Right lobe of liver (tissue), 6 donors: ENCODE measurements at regions not wholly inside any gene's neighbourhood (a gene's known extent, or its start where the extent isn't known, plus 50 kb on each side); places are given as distances from the start of the nearest gene placed in this dataset.
"Not testable (repeated sequence)": the region's sequence is repeated elsewhere in the genome, so short reads cannot be mapped to it uniquely, and the experiment has no call there.

Experiments used
- ATAC-seq, 4 donors: fragments of 200-7000 bp; cut with Tn5 transposase; one replicate each; pipeline ENCODE4 v1.9.1; 2020; ENCODE audit warnings: mild to moderate bottlenecking in 4 of 4, moderate library complexity in 4 of 4
- DNase-seq, 3 donors: peaks; one replicate each; pipeline ENCODE4 v3.0.0-alpha.2; 2020
- H3K27ac ChIP-seq, 3 donors: fragments of 200-600 bp; one replicate each; pipeline ENCODE4 v1.8.0; 2022
- H3K27me3 ChIP-seq, 2 donors: fragments of 200-600 bp; one replicate each; pipeline ENCODE4 v1.8.0; 2022
- H3K36me3 ChIP-seq, 4 donors: fragments of 200-600 bp; sonication (generic) in 1 of 4; one replicate each; pipeline versions ENCODE4 v1.5.1 to v1.8.0; 2017 to 2022; ENCODE audit warnings: control low read depth in 1 of 4
- H3K4me1 ChIP-seq, 4 donors: fragments of 200-600 bp; sonication (generic) in 1 of 4; one replicate each; pipeline versions ENCODE4 v1.5.1 to v1.8.0; 2017 to 2022; ENCODE audit warnings: control low read depth in 1 of 4
- H3K4me3 ChIP-seq, 3 donors: fragments of 200-600 bp; one replicate each; pipeline ENCODE4 v1.8.0; 2022
- H3K9me3 ChIP-seq, 4 donors: fragments of 200-600 bp; sonication (generic) in 1 of 4; one replicate each; pipeline versions ENCODE4 v1.5.1 to v1.8.0; 2017 to 2022; ENCODE audit warnings: control low read depth in 1 of 4
- WGBS: methylation state at CpG from one replicate; pipeline ENCODE4 v1.1.6; 2018; ENCODE audit warnings: low coverage, low lambda C conversion rate; ENCODE audit not compliant: insufficient coverage; ENCODE audit errors: missing lambda C conversion rate; 5-methylcytosine and 5-hydroxymethylcytosine counted together
- intact Hi-C, 2 donors: fragments of 100-400 bp; cut with DNase I; formaldehyde crosslinking; loops; one replicate each; pipeline versions ENCODE4 v1.11.2 to v1.14.1; 2022
- TF ChIP-seq, protein P1 (sequence below), 4 donors: fragments of 200-600 bp in 3 of 4; fragments of 450-650 bp in 1 of 4; IDR thresholded peaks; one replicate each; pipeline versions ENCODE4 v1.5.1 to v1.8.0; 2016 to 2022; ENCODE audit warnings: antibody characterized with exemption in 4 of 4, mild to moderate bottlenecking in 2 of 4
- donor health status: DM: no; HTN: yes; CAD: no.
- donor health status: DM: no; HTN: no; CAD: no.
- donor health status: DM: no; HTN: no; CAD: no.
- donor health status: DM: no; HTN: yes; CAD: no.
- donor health status: DM: no; HTN: yes; CAD: no.

DNA sequence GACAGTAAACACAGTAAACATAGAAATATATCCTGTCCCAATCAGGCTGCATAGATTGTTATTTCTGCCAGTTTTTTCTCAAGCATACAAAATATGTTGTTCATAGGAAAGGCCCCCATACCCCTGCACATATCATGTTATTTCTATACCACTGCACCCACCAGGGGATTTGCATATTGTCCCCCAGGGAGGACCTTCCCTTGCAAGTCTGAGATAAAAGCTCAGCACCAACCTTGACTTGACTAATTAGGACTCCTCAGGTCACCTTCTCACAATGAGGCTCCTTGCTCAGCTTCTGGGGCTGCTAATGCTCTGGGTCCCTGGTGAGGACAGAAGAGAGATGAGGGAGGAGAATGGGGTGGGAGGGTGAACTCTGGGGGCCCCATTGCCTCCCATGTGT, 1313.1 kb downstream of the RPIA start:
- H3K27ac ChIP-seq, ATAC-seq, H3K9me3 ChIP-seq, H3K4me3 ChIP-seq, H3K4me1 ChIP-seq, DNase-seq, intact Hi-C loops, H3K36me3 ChIP-seq, H3K27me3 ChIP-seq: not testable (repeated sequence)

DNA sequence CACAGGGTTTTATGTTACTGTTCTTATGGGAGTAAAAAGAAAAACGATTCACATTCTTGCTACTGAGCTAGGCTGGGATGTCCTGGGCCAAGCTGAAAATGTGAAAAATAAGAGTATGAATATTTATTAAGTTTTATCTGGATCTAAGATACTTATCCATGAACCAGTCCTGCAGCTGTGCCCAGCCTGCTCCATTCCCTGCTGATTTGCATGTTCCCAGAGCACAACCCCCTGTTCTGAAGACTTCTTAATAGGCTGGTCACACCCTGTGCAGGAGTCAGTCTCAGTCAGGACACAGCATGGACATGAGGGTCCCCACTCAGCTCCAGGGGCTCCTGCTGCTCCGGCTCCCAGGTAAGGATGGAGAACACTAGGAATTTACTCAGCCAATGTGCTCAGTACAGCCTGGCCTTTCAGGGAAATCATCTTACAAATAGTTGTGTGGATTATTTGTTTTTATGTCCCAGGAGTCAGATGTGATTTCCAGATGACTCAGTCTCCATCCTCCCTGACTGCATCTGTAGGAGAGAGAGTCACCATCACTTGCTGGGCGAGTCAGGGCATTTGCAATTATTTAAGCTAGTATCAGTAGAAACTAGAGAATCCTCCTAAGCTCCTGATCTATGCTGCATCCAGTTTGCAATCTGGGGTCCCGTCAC, 1319.1 kb downstream of the RPIA start:
- 0% methylated on average over 1 of the region's 4 CpGs for WGBS
- H3K4me1 ChIP-seq, H3K4me3 ChIP-seq, DNase-seq, intact Hi-C loops, H3K36me3 ChIP-seq, H3K27ac ChIP-seq, ATAC-seq, H3K27me3 ChIP-seq, H3K9me3 ChIP-seq: not testable (repeated sequence)

DNA sequence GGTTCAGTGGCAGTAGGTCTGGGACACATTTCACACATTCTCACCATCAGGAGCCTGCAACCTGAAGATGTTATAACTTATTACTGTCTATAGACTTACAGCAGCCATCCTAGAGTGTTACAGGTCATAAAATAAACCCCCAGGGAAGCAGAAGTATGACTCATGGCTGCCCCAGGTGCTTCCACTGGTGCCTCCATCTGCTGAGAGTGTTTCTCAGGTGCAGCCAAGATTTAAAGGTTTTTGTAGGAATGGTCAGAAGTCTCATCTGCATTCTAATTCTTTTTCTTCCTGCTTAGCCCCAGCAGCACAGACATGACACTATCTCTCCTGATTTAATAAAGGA, 1319.6 kb downstream of the RPIA start:
- H3K36me3 ChIP-seq, H3K4me1 ChIP-seq, intact Hi-C loops, H3K27ac ChIP-seq, ATAC-seq, H3K27me3 ChIP-seq, DNase-seq, H3K9me3 ChIP-seq, H3K4me3 ChIP-seq: not testable (repeated sequence)

DNA sequence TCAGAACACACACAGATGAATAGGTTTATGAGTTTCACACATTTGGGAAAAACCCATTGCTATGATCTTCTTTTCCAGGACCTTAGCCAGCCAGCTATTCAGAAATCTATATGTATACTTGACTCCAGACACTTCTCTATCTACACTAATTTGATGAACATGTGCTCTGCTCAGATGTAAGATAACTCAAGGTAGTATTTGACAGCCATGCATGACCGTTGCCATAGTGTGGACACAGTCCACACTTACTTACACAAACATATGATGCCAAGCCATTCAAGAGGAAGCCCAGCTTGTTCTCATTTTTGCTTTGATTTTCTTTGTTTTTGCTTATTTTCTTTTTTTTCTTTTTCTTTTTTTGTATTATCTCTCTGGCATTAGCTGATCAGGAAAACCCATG, 1328.4 kb downstream of the RPIA start:
- 29% methylated on average over 1 of the region's 1 CpG for WGBS

DNA sequence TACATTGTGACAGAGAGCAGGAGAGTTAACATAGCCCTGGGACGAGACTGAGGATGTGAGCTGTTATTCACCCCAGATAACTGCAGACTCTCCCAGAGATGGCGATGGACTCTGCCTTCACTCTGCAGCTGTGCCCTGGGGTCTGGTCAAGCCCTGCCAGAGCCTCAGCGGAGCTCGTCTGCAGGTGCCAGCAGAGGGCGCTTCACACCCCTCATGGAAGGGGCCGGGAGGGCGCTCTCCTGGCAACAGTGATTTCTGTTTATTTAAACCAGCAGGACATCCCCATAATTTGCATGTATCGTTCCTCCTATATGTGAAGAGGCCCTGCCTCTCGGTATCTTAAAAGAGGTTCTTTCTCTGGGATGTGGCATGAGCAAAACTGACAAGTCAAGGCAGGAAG, 1329.8 kb downstream of the RPIA start:
- peak; percentile 52 to 72 (median 60) for ATAC-seq
- no CpG with 5 or more reads among the region's 9 CpGs for WGBS
- H3K27me3 ChIP-seq, result not testable (repeated sequence)

More for the DNA sequence above, 1328.4 kb downstream of the RPIA start:
- H3K36me3 ChIP-seq, H3K9me3 ChIP-seq, intact Hi-C loops, DNase-seq, H3K4me3 ChIP-seq, ATAC-seq, H3K27me3 ChIP-seq, H3K4me1 ChIP-seq, H3K27ac ChIP-seq: not testable (repeated sequence)

DNA sequence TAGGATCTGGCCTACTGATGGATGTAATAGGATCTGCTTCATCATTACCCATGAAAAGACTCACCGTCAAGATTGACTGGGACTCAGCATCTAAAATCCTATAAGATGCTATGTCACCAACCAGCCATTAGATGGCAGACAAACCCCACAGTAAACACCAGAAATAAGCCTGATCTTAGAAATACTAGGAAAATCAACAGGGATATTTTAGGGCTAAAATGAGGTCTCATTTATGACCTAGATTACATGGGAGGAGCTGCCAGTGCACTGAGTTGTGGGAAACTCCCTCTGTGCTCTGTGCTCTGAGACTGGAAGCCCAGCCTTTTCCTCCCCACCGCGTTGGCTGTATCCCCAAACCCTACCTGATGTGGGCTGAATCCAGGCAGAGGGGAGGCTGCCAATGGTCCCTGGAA, 1335.8 kb downstream of the RPIA start:
- H3K9me3 ChIP-seq, H3K36me3 ChIP-seq, H3K4me3 ChIP-seq, intact Hi-C loops, H3K27me3 ChIP-seq, H3K4me1 ChIP-seq, DNase-seq, H3K27ac ChIP-seq: not testable (repeated sequence)
- peak; percentile 85 to 90 (median 86) for ATAC-seq
- 0% methylated on average over 1 of the region's 3 CpGs for WGBS
- TF ChIP-seq, protein P1, sequence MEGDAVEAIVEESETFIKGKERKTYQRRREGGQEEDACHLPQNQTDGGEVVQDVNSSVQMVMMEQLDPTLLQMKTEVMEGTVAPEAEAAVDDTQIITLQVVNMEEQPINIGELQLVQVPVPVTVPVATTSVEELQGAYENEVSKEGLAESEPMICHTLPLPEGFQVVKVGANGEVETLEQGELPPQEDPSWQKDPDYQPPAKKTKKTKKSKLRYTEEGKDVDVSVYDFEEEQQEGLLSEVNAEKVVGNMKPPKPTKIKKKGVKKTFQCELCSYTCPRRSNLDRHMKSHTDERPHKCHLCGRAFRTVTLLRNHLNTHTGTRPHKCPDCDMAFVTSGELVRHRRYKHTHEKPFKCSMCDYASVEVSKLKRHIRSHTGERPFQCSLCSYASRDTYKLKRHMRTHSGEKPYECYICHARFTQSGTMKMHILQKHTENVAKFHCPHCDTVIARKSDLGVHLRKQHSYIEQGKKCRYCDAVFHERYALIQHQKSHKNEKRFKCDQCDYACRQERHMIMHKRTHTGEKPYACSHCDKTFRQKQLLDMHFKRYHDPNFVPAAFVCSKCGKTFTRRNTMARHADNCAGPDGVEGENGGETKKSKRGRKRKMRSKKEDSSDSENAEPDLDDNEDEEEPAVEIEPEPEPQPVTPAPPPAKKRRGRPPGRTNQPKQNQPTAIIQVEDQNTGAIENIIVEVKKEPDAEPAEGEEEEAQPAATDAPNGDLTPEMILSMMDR (IDR thresholded peaks at IDR 0.05), result peak in 3 of 4 donors; percentile 32 to 40 (median 35)

More for the DNA sequence above, 1329.8 kb downstream of the RPIA start:
- H3K4me1 ChIP-seq, H3K27ac ChIP-seq, intact Hi-C loops, H3K9me3 ChIP-seq, H3K4me3 ChIP-seq, H3K36me3 ChIP-seq, DNase-seq: not testable (repeated sequence)
- TF ChIP-seq, protein P1 (IDR thresholded peaks at IDR 0.05), result peak in 1 of 4 donors; percentile 24

DNA sequence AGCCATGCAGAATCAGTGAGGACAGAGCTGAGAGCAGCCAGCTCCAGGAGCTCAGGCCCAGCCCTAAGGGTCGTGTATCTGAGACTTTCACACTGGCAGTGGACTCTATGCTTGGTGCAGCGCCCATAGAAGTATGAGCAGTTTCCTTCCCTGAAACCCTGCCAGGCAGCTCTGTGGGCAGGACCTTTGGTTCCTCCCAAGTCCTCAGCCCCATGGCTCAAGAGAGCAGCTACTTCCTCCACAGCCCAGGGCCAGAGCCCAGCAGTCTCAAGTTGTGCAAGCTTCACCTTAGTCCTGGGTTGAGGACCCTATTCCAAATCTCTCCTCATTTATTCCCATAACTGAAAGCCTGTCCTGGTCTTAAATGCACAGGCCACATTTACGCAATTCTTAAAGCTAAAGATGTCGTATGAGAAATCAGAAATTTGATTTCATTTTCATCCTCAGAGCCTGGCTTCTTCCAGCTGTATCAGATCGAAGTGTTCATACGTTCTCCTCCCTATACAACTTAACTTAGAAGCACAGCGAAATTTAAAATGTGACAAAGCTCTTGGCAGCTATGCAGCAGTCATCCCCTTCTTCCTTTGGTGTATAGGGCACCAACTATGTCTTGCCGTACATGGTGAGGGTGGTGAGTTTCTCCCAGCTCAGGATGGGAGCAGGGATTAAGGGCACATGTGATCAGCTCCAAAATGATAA, 1337.1 kb downstream of the RPIA start:
- 52% methylated on average over 7 of the region's 8 CpGs for WGBS
- H3K27me3 ChIP-seq, H3K4me1 ChIP-seq, H3K36me3 ChIP-seq, H3K27ac ChIP-seq, H3K9me3 ChIP-seq, H3K4me3 ChIP-seq, intact Hi-C loops: not testable (repeated sequence)
- DNase-seq (peak in 1 of 3 donors; percentile 20), ATAC-seq (peak in 3 of 4 donors; percentile 23 to 35 (median 28))

DNA sequence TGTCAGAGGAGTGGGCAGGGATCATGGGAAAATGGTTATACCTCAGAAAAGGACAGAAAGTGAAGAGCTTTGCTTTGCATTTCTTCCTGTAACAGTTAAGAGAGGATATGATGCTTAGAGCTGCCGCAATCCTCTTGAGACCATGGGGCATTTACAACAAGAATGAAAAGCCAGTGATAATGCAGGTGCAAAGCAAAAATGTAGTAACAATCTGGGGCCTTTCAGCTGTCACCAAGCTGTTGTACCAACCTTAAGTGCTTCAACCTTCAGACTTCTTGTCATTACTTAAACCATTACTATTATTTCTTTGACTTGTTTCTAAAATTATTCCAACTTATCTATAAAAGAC, 1337.6 kb downstream of the RPIA start:
- ATAC-seq, H3K4me1 ChIP-seq, H3K27me3 ChIP-seq, H3K4me3 ChIP-seq, H3K9me3 ChIP-seq, H3K36me3 ChIP-seq, DNase-seq, H3K27ac ChIP-seq, intact Hi-C loops: not testable (repeated sequence)
- 56% methylated on average over 1 of the region's 1 CpG for WGBS

DNA sequence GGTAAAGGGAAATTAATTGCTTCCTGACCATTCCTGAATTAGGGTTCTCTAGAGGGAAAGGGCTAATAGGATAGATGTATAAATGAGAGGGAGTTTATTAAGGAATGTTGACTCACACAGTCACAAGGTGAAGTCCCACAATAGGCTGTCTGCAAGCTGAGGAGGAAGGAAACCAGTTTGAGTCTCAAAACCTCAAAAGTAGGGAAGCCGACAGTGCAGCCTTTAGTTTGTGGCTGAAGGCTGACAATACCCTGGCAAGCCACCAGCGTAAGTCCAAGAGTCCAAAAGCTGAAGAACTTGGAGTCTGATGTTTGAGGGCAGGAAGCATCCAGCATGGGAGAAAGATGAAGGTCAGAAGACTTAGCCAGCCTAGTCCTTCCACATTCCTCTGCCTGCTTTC, 1340.8 kb downstream of the RPIA start:
- intact Hi-C loops, DNase-seq, H3K36me3 ChIP-seq, ATAC-seq, H3K27ac ChIP-seq, H3K9me3 ChIP-seq, H3K4me1 ChIP-seq, H3K27me3 ChIP-seq, H3K4me3 ChIP-seq: not testable (repeated sequence)
- 35% methylated on average over 2 of the region's 2 CpGs for WGBS

DNA sequence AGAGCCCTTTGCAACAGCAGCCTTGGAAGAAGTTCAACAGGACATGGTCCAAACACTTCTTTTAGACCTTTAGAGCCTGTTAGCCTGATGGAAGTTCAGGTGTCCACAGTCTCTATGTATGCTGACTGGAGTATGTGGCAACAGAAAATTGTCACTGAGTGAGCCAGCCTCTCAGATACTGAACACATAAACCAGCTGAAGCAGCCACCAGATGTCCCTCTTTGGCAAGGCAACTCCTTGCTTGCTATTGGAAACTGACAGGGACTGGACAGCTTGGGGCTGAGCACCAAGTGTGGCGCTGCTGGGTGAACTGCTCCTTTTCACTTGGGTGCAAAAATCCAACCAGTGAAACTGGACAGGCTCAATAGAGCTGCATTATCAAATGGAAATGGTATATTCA, 1344.9 kb downstream of the RPIA start:
- H3K27ac ChIP-seq, H3K9me3 ChIP-seq, H3K27me3 ChIP-seq, H3K4me1 ChIP-seq, DNase-seq, H3K36me3 ChIP-seq, H3K4me3 ChIP-seq, intact Hi-C loops: not testable (repeated sequence)
- no CpG with 5 or more reads among the region's 1 CpG for WGBS
- ATAC-seq, result peak in 2 of 4 donors; percentile 25 to 81
